AG09319 (cell line): ENCODE measurements at regions not wholly inside any gene's neighbourhood (a gene's known extent, or its start where the extent isn't known, plus 50 kb on each side); places are given as distances from the start of the nearest gene placed in this dataset.
"Not testable (repeated sequence)": the region's sequence is repeated elsewhere in the genome, so short reads cannot be mapped to it uniquely, and the experiment has no call there.

Experiments
- DNase-seq: peaks from one replicate; pipeline ENCODE4 v3.0.0-alpha.2; 2010; ENCODE audit warnings: low read depth; ENCODE audit errors: extremely low read depth
- TF ChIP-seq, protein P1 (sequence below): IDR thresholded peaks from 2 replicates; pipeline ENCODE4 v1.5.1; 2011; ENCODE audit warnings: low read depth, mild to moderate bottlenecking, inconsistent platforms, low read length, moderate library complexity

DNA sequence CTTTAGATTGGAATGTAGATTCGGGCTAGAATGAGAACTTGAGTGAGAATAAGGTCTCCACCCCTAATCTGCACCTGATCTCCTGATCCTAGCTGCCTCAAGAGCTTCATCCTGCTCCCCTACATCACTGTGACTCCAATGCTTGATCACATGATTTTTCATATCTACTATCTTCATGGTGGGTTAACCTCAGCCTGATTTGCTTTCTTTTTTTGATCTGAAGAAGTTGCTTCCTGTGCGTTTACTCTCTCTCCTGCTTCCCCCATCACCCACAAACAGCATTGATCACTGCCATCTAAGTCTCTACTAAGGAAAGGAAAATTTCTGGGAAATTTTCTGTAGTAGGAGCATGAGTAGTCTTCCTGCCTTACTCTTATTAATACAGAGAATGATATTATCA is 1542.1 kb upstream of the SLC10A2 start:
- no peak for DNase-seq
- TF ChIP-seq, protein P1, sequence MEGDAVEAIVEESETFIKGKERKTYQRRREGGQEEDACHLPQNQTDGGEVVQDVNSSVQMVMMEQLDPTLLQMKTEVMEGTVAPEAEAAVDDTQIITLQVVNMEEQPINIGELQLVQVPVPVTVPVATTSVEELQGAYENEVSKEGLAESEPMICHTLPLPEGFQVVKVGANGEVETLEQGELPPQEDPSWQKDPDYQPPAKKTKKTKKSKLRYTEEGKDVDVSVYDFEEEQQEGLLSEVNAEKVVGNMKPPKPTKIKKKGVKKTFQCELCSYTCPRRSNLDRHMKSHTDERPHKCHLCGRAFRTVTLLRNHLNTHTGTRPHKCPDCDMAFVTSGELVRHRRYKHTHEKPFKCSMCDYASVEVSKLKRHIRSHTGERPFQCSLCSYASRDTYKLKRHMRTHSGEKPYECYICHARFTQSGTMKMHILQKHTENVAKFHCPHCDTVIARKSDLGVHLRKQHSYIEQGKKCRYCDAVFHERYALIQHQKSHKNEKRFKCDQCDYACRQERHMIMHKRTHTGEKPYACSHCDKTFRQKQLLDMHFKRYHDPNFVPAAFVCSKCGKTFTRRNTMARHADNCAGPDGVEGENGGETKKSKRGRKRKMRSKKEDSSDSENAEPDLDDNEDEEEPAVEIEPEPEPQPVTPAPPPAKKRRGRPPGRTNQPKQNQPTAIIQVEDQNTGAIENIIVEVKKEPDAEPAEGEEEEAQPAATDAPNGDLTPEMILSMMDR: no peak

DNA sequence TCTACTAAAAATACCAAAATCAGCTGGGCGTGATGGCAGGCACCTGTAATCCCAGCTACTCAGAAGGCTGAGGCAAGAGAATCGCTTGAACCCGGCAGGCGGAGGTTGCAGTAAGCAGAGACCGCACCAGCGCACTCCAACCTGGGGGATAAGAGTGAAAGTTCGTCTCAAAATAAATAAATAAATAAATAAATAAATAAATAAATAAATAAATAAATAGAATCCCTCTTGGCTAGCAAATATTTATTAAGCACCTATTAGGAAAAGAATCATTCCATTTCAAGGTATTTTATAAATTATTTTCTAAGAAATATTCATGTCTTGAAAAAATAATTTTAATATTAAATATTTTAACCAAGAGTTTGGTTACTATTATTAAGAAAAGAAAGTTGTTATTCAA is 1539.2 kb upstream of the SLC10A2 start:
- DNase-seq: not testable (repeated sequence)

DNA sequence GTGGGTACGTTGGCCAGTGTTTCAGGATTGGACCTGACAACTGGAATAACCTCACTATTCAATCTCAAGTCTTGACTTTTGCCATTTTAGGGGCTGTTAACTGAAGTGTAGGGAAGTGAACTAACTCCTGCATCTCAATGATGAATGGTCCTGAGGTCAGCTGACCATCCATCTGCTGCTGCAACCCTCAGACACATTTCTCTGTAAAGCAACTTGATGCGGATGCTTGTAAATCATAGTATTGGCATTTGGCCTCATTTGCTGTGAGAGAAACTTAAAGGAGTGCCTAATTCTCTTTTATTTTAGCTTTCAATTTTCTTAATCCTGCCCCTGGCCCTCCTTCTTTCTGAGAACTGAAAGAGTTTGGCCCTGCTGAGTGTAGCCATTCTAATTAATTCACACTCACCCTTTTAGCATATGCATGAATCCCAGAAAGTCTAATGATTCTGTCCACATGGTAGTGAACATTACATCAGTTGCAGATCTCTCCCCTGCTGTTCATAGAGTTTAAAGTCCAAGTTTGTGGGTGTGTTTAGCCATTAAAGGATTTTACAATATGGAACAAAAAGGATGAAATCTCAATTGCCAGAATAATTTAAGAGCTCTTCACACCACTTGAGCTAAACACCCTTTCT is 1531.4 kb upstream of the SLC10A2 start:
- DNase-seq: no peak
- TF ChIP-seq, protein P1: no peak

- DNase-seq: no peak
- TF ChIP-seq, protein P1: no peak
Measured at GRCh38 chr13:104595511-104595910, 1529.3 kb upstream of the SLC10A2 start.

GRCh38 chr13:104594806-104595205 is 1528.6 kb upstream of the SLC10A2 start:
- no peak for DNase-seq
- TF ChIP-seq, protein P1: no peak

DNA sequence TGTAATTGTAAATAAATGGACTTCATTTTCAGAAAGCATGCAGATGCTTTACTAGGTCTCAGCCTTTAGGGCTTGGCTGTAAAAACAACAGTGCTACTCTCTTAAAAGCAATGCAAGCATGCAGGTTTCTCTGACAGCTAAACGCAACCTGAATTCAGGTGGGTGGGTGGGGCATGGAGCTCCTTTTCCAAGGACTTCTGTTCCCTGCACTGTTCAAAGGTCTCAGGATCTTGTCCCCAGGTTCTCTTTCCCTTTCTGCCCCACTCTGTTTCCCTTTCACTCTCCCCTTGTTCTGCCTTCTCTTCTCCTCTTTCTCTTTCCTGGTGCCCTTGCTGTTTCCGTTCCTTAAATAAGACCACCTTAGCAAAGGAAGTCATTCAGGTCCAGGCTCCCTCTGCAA is 1527.5 kb upstream of the SLC10A2 start:
- DNase-seq: no peak

DNA sequence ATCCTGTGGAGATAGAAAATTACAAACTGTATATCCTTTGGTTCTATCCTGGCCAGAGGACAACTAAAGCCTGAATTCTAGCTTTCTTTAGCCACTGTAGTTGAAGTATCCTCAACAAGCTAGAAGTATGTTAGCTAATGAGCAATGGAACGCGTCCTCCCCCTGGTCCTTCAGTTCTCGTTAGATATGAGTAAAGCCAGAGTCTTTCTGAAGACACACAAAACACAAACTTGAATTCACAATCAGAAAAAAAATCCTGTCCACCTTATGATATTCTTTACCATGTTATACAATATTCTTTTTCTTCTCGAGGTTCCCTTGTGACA is 1527.0 kb upstream of the SLC10A2 start:
- TF ChIP-seq, protein P1: no peak
- DNase-seq: no peak

More for the DNA sequence above, 1527.5 kb upstream of the SLC10A2 start:
- TF ChIP-seq, protein P1: no peak

GRCh38 chr13:104592545-104593250 is 1526.5 kb upstream of the SLC10A2 start:
- TF ChIP-seq, protein P1: no peak
- DNase-seq: no peak
